Colon (tissue), 2 donors: ENCODE measurements at regions not wholly inside any gene's neighbourhood (a gene's known extent, or its start where the extent isn't known, plus 50 kb on each side); places are given as distances from the start of the nearest gene placed in this dataset.
"Not testable (repeated sequence)": the region's sequence is repeated elsewhere in the genome, so short reads cannot be mapped to it uniquely, and the experiment has no call there.

Source experiments
- FAIRE-seq: peaks from 2 replicates; lab custom pipeline; 2012; peaks lifted over from hg19 to GRCh38; lab: Jason Lieb, UNC
- donor health status: control.
- donor health status: control.

DNA sequence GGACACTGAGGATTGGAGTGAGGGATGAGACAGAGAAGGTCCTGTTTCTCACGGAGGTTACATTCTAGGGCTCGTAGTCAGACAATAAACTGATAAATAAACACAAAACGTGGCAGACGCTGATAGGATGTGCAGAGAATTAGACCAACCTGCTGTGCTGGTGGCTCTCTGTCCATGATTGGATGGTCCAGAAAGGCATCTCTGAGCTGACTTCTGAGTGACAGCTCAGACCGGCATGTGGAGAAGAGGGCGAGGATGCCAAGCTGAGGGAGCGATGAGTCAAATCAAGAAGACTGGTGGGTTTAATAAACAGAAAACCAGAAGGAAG, 132.3 kb upstream of the TAF11L2 start:
- no peak for FAIRE-seq

- FAIRE-seq, result no peak
Observed at GRCh38 chr5:17367256-17367840, 130.7 kb upstream of the TAF11L2 start.

DNA sequence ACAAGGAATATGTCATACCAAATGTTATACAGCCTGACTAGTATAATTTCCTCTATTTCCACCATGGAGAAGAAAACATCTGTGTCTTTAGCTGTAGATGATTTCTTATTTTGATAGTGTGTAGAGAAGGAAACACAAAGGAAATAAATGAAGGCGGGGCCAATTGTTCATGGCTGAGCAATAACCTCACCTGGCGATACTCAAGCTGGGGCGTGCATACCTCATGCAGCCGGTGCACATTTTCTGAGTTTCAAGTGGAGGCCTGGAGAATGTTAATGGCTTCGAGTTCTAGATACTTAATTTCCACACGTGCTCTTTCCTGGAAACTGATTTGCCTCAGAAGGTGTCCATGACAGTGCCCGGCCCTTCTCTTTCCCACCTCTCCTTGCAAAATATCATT, 127.4 kb upstream of the TAF11L2 start:
- FAIRE-seq, result no peak

- no peak for FAIRE-seq
Observed at GRCh38 chr5:17373406-17373805, 124.6 kb upstream of the TAF11L2 start.

- FAIRE-seq, result no peak
Observed at GRCh38 chr5:17373814-17374556, 124.0 kb upstream of the TAF11L2 start.

GRCh38 chr5:17374973-17375742, 122.9 kb upstream of the TAF11L2 start:
- no peak for FAIRE-seq

GRCh38 chr5:17375886-17376285, 122.1 kb upstream of the TAF11L2 start:
- not testable (repeated sequence) for FAIRE-seq

GRCh38 chr5:17378346-17378997, 119.6 kb upstream of the TAF11L2 start:
- FAIRE-seq, result no peak

DNA sequence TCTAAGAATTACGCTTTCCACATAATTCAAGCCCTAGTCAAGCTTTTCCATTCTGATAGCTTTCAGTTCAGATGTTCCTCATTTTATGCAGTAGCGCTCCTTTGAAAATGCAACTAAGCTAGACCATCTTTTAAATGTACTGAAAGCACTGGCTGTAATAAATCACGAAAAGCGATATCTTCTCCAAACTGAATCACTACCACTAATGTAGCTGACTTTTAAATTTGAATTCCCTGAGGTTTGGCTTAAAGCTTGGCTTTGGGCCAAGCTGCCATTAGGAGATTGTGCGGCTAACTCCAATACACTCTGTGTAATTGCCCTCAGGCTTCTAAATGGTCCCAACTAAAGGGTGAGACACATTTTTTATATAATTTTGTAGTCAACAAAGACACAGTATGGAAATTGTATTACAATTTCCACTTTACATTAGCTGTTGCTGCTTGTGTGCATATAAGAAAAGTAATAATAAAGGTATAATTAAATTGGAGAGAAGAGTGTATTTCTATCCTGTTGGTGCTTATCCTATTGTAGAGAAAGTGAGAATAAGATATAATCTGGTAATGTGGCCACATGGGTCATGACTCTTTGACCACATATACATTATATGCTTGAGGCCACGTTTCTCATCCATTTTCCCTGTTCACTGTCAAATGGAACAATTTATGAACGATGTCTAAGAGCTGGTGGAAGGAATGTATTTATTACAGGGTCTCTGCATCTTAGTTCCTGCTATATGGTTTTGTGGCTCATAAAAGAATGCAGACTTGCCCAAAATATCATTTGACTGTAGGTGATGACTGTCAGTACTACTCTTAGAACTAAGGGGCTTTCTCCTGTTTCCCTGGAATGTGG, 118.7 kb upstream of the TAF11L2 start:
- FAIRE-seq, result no peak

DNA sequence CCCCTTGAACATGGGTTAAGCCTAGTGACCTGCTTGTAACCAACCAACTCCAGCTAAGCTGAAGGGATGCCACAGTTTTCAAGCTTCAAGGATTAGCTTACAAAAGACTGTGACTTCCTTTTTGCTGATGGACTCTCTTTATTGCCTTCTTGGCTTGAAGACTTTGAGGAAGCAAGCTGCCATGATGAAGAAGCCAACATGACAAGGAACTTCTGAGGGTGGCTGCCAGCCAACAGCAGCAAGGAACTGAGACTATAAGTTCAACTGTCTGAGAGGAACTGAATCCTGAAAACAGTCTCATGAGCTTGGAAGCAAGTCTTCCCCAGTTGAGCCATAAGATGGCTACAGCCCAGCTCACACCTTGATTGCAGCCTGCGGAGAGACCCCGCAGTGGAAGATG, 116.1 kb upstream of the TAF11L2 start:
- FAIRE-seq, result no peak

GRCh38 chr5:17383526-17383925, 114.5 kb upstream of the TAF11L2 start:
- no peak for FAIRE-seq

DNA sequence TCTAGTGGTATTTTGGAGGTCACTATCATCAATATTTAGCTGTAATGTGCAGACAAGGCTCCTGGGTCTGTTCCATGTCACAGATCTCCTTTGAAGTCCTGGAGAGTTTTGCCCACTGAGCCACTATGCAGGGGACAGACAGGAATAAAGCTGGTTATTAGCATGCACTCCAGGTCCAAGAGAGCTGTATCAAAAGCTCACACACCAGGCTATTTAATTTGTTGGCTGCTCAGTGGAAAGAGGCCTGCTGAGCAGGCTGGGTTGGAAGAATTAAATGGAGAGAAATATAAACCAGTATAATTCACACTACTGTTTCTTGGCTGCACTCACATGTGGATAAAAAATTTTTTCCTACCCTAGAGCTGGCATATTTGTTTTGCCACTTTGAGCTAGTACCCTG, 113.8 kb upstream of the TAF11L2 start:
- FAIRE-seq, result no peak

- FAIRE-seq, result no peak
Observed at GRCh38 chr5:17388717-17389116, 109.3 kb upstream of the TAF11L2 start.

GRCh38 chr5:17394086-17394485, 103.9 kb upstream of the TAF11L2 start:
- no peak for FAIRE-seq

GRCh38 chr5:17395106-17395880, 102.7 kb upstream of the TAF11L2 start:
- no peak for FAIRE-seq

GRCh38 chr5:17396247-17396646, 101.8 kb upstream of the TAF11L2 start:
- no peak for FAIRE-seq

GRCh38 chr5:17398431-17398830, 99.6 kb upstream of the TAF11L2 start:
- no peak for FAIRE-seq

GRCh38 chr5:17398866-17399835, 98.9 kb upstream of the TAF11L2 start:
- FAIRE-seq, result no peak

DNA sequence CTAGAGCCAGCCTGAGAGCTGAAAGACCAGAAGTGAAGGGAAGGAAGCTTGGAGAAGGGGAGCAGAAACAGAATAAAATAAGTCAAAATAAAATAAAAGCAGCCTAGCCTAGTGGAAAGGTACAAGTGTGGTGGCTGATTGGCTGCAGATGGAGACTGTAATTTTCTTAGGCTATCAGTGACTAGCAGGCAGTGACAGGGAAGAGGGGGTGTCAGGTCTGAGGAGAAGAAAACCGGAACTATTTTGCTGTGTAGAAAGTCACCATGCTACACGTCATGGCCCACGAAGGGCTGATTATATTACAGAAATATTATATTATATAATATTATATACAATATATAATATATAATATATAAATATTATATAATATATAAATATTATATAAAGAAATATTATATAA, 98.1 kb upstream of the TAF11L2 start:
- no peak for FAIRE-seq
